B cell (primary cell): ENCODE measurements at regions not wholly inside any gene's neighbourhood (a gene's known extent, or its start where the extent isn't known, plus 50 kb on each side); places are given as distances from the start of the nearest gene placed in this dataset.

ENCODE experiments used
- ATAC-seq: fragments of 200-7000 bp; cut with Tn5 transposase; one replicate; pipeline ENCODE4 v1.10.0; 2021; ENCODE audit warnings: low read depth, mild to moderate bottlenecking, moderate number of reproducible peaks, moderate library complexity
- CTCF ChIA-PET: fragments of 350-600 bp; sonication (Branson Sonifier 250); formaldehyde crosslinking; loops from one replicate; lab custom pipeline; 2021; ENCODE audit warnings: antibody characterized with exemption, inconsistent platforms; lab: Charles Lee
- POLR2A ChIA-PET: fragments of 350-600 bp; sonication (Branson Sonifier 250); formaldehyde crosslinking; loops from one replicate; lab custom pipeline; 2021; ENCODE audit warnings: antibody characterized with exemption; lab: Charles Lee
- DNase-seq: peaks from one replicate; pipeline ENCODE4 v3.0.0; 2013
- H2AFZ ChIP-seq: 2 replicates; pipeline ENCODE4 v1.6.1; 2012; ENCODE audit warnings: mild to moderate bottlenecking, low read depth, low read length; ENCODE audit not compliant: insufficient read depth, poor library complexity, severe bottlenecking
- H3K27ac ChIP-seq, 2 donors: 1 replicate in 1 of 2; 2 replicates in 1 of 2; pipeline ENCODE4 v1.5.1; 2012 to 2013; ENCODE audit warnings: low read length in 2 of 2, mild to moderate bottlenecking in 2 of 2, moderate library complexity in 1 of 2
- H3K27me3 ChIP-seq, 4 experiments: fragments of 200-600 bp in 1 of 4; sonication (generic) in 1 of 4; replicated peaks in 1 of 4; 1 replicate in 2 of 4; 2 replicates in 2 of 4; pipeline versions ENCODE4 v1.6.1 to v1.7.0; 2013 to 2016; ENCODE audit warnings: low read length in 3 of 4, mild to moderate bottlenecking in 2 of 4, mixed read lengths in 1 of 4, moderate library complexity in 1 of 4; ENCODE audit not compliant: insufficient read depth in 4 of 4, control insufficient read depth in 3 of 4; ENCODE audit errors: control extremely low read depth in 1 of 4
- H3K36me3 ChIP-seq, 2 experiments: replicated peaks in 1 of 2; 1 replicate in 1 of 2; 2 replicates in 1 of 2; pipeline versions ENCODE4 v1.6.1 to v1.7.1; 2013; ENCODE audit warnings: low read length in 1 of 2; ENCODE audit not compliant: insufficient read depth in 2 of 2, control insufficient read depth in 1 of 2; ENCODE audit errors: control extremely low read depth in 1 of 2, extremely low read depth in 1 of 2
- H3K4me1 ChIP-seq, 2 donors: fragments of 200-600 bp in 1 of 2; sonication (generic) in 1 of 2; 1 replicate in 1 of 2; 2 replicates in 1 of 2; pipeline versions ENCODE4 v1.5.1 to v1.6.1; 2013 to 2017; ENCODE audit warnings: low read length in 2 of 2; ENCODE audit not compliant: control insufficient read depth in 2 of 2, insufficient read depth in 2 of 2
- H3K4me2 ChIP-seq: replicated peaks from 2 replicates; pipeline ENCODE3; 2012; ENCODE audit warnings: mild to moderate bottlenecking, low read depth, low read length; ENCODE audit not compliant: poor library complexity, severe bottlenecking
- H3K4me3 ChIP-seq, 5 experiments: fragments of 200-600 bp in 1 of 5; sonication (generic) in 1 of 5; 1 replicate in 3 of 5; 2 replicates in 2 of 5; pipeline versions ENCODE4 v1.5.1 to v1.7.0; 2011 to 2016; ENCODE audit warnings: low read length in 4 of 5, mild to moderate bottlenecking in 4 of 5, low read depth in 2 of 5, control low read depth in 1 of 5, moderate library complexity in 1 of 5; ENCODE audit not compliant: insufficient read depth in 1 of 5; ENCODE audit errors: control extremely low read depth in 1 of 5, extremely low read depth in 1 of 5
- H3K79me2 ChIP-seq: fragments of 200-600 bp; sonication (generic); one replicate; pipeline ENCODE4 v1.6.0; 2016; ENCODE audit warnings: low read length; ENCODE audit not compliant: control insufficient read depth, insufficient read depth
- H3K9ac ChIP-seq: fragments of 200-600 bp; sonication (generic); 2 replicates; pipeline ENCODE4 v1.6.1; 2017; ENCODE audit warnings: mild to moderate bottlenecking, low read length, moderate library complexity
- H3K9me3 ChIP-seq, 3 donors: one replicate each; pipeline versions ENCODE4 v1.6.1 to v1.7.1; 2013; ENCODE audit warnings: low read length in 2 of 3; ENCODE audit not compliant: control insufficient read depth in 2 of 3, insufficient read depth in 1 of 3; ENCODE audit errors: control extremely low read depth in 1 of 3
- H4K20me1 ChIP-seq: 2 replicates; pipeline ENCODE4 v1.6.0; 2012; ENCODE audit warnings: mild to moderate bottlenecking, low read length; ENCODE audit not compliant: insufficient read depth, control insufficient read depth, poor library complexity, severe bottlenecking
- H3K27ac Mint-ChIP-seq: one replicate; pipeline ENCODE4 v1.8.0; 2021; ENCODE audit warnings: mixed read lengths
- H3K27me3 Mint-ChIP-seq: one replicate; pipeline ENCODE4 v1.8.0; 2021; ENCODE audit warnings: mixed read lengths
- H3K4me1 Mint-ChIP-seq: one replicate; pipeline ENCODE4 v1.8.0; 2021; ENCODE audit warnings: mixed read lengths
- H3K4me3 Mint-ChIP-seq: one replicate; pipeline ENCODE4 v1.8.0; 2021; ENCODE audit warnings: mixed read lengths
- H3K9me3 Mint-ChIP-seq: one replicate; pipeline ENCODE4 v1.8.0; 2022; ENCODE audit warnings: mixed read lengths; ENCODE audit not compliant: insufficient read depth
- EZH2 ChIP-seq: IDR thresholded peaks from 2 replicates; pipeline ENCODE4 v1.6.1; 2012; ENCODE audit warnings: borderline replicate concordance, low read depth, mild to moderate bottlenecking, moderate library complexity, low read length; ENCODE audit not compliant: insufficient read depth, poor library complexity, severe bottlenecking
- WGBS: methylation state at CpG from one replicate; pipeline ENCODE4 v1.1.5; 2013; ENCODE audit warnings: missing lambda C conversion rate; ENCODE audit not compliant: insufficient coverage; 5-methylcytosine and 5-hydroxymethylcytosine counted together
- intact Hi-C: fragments of 100-400 bp; cut with micrococcal nuclease; formaldehyde crosslinking; loops from one replicate; pipeline ENCODE4 v1.10.0; 2022

DNA sequence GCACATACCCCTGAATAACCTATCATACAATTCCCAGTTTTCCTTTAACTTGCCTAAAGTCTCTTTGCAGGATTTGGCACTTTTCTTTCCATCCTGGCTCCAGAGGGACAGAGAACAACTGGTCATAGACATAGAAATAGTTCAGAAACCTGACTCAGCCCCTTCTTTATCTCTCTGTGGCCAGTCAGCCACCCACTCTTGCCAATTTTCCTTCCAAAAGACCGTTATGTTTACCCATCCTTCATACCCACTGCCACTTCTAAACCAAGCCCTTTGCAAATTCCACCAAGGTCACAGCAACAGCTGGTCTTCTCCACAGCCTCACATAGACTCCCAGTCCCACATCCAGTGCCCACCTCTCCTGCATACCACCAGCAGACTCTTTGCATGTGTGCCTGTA lies 127.2 kb upstream of the FGGY start:
- peaks cover 8% of the 10 kb centered on the region for H3K4me1 Mint-ChIP-seq
- no peaks in the 10 kb centered on the region for H3K27me3 ChIP-seq
- WGBS, result 58% methylated on average over 1 of the region's 1 CpG
- H3K4me2 ChIP-seq, result no peak overlapping the region
- CTCF ChIA-PET, result interaction anchor here (0.8 kb wide), 1 partner anchor 529 kb away, joined by 4 read pairs; no protein-coding TSS in a partner anchor
- no peak overlapping the region for H3K4me3 Mint-ChIP-seq
- H3K79me2 ChIP-seq, result no peaks in the 10 kb centered on the region
- H3K27ac Mint-ChIP-seq, result no peak overlapping the region
- TF ChIP-seq EZH2, result no peak
- H3K27me3 Mint-ChIP-seq, result peaks cover 15% of the 10 kb centered on the region
- no peak overlapping the region for H3K4me3 ChIP-seq
- POLR2A ChIA-PET, result no interaction called here
- peaks cover 4 to 6% of the 10 kb centered on the region in 2 donors for H3K4me1 ChIP-seq
- H3K9me3 Mint-ChIP-seq, result peaks cover 3% of the 10 kb centered on the region
- no peak overlapping the region for H3K9ac ChIP-seq
- ATAC-seq (no peak), DNase-seq (no peak)
- no peaks in the 10 kb centered on the region for H4K20me1 ChIP-seq
- peaks cover 0 to 2% (median 0%) of the 10 kb centered on the region in 3 donors for H3K9me3 ChIP-seq
- no peaks in the 10 kb centered on the region for H3K36me3 ChIP-seq
- H2AFZ ChIP-seq, result no peak overlapping the region
- intact Hi-C loops, result no loop called here
- no peak overlapping the region for H3K27ac ChIP-seq

DNA sequence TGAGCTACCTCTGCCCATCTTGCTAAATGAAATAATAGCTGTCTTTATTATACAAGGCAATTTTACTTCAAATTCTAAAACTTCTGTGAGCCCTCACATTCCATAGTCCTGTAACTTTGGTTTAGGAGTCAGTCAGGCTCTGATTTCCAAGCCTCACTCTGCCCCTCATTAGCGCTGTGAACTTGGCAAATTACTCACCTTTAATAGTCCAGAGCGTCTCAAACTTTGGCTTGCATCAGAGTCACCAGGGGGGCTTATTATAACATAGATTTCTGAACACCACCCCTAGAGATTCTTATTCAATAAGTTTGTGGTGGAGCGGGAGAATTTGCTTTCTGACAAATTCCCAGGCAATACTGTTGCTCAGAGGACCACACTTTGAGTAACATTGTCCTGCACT lies 126.2 kb upstream of the FGGY start:
- H3K27me3 Mint-ChIP-seq, result peaks cover 5% of the 10 kb centered on the region
- POLR2A ChIA-PET, result interaction anchor here (0.9 kb wide), 1 partner anchor 126 kb away, joined by 3 read pairs; the partner anchor contains the start of gene FGGY

More for the DNA sequence above, 126.2 kb upstream of the FGGY start:
- H3K9me3 Mint-ChIP-seq, result peaks cover 3% of the 10 kb centered on the region
- no peak overlapping the region for H3K4me3 Mint-ChIP-seq
- Histone ChIP-seq H3K4me1 (peaks cover 4 to 6% of the 10 kb centered on the region in 2 donors), H3K9me3 (peaks cover 0 to 2% (median 0%) of the 10 kb centered on the region in 3 donors), H2AFZ (no peak overlapping the region), H3K79me2 (no peaks in the 10 kb centered on the region), H3K27ac (no peak overlapping the region), H3K4me2 (no peak overlapping the region), H4K20me1 (no peaks in the 10 kb centered on the region), H3K9ac (no peak overlapping the region), H3K27me3 (no peaks in the 10 kb centered on the region), H3K36me3 (no peaks in the 10 kb centered on the region), H3K4me3 (no peak overlapping the region)
- WGBS, result 100% methylated on average over 1 of the region's 3 CpGs
- TF ChIP-seq EZH2, result no peak
- peaks cover 8% of the 10 kb centered on the region for H3K4me1 Mint-ChIP-seq
- no peak overlapping the region for H3K27ac Mint-ChIP-seq
- ATAC-seq (no peak), DNase-seq (no peak)
- intact Hi-C loops, result no loop called here
- CTCF ChIA-PET, result no interaction called here
